PC-3 (cell line): ENCODE measurements at regions not wholly inside any gene's neighbourhood (a gene's known extent, or its start where the extent isn't known, plus 50 kb on each side); places are given as distances from the start of the nearest gene placed in this dataset.

Experiments
- ATAC-seq: fragments of 200-7000 bp; cut with Tn5 transposase; 2 replicates; pipeline ENCODE4 v1.9.1; 2020; ENCODE audit warnings: mild to moderate bottlenecking, moderate library complexity
- BruUV-seq: library from RNA; stranded (reverse); fragments of 400-500 nt; replicated peaks from 2 replicates; lab custom pipeline; 2021; lab: Mats Ljungman, UMichigan
- CTCF ChIA-PET: fragments of 300-600 bp; sonication (Branson Sonifier 250); formaldehyde crosslinking; loops from one replicate; lab custom pipeline; 2022; ENCODE audit warnings: antibody characterized with exemption; lab: Charles Lee
- POLR2A ChIA-PET: fragments of 300-600 bp; sonication (Branson Sonifier 250); formaldehyde crosslinking; loops from one replicate; lab custom pipeline; 2022; ENCODE audit warnings: antibody characterized with exemption; ENCODE audit not compliant: unreplicated experiment; lab: Charles Lee
- DNase-seq: peaks from one replicate; pipeline ENCODE4 v3.0.0-alpha.2; 2015
- H2AFZ ChIP-seq: fragments of 300-600 bp; sonication (generic); 2 replicates; pipeline ENCODE4 v1.6.0; 2016; ENCODE audit warnings: antibody characterized with exemption, low read length
- H3F3A ChIP-seq: fragments of 300-600 bp; sonication (generic); one replicate; pipeline ENCODE4 v1.6.0; 2017; ENCODE audit warnings: antibody characterized with exemption, low read length, control low read depth, mild to moderate bottlenecking; ENCODE audit not compliant: unreplicated experiment
- H3K27ac ChIP-seq: fragments of 300-600 bp; sonication (generic); 2 replicates; pipeline ENCODE4 v1.5.1; 2016; ENCODE audit warnings: mild to moderate bottlenecking, low read length
- H3K27me3 ChIP-seq: fragments of 300-600 bp; sonication (generic); 2 replicates; pipeline ENCODE4 v1.6.1; 2016; ENCODE audit warnings: low read length, mixed read lengths
- H3K36me3 ChIP-seq: fragments of 300-600 bp; sonication (generic); 2 replicates; pipeline ENCODE4 v1.6.1; 2016; ENCODE audit warnings: low read depth, mixed run types, low read length, mixed read lengths
- H3K4me1 ChIP-seq: fragments of 300-600 bp; sonication (generic); 2 replicates; pipeline ENCODE4 v1.5.1; 2016; ENCODE audit warnings: low read length; ENCODE audit not compliant: insufficient read depth
- H3K4me2 ChIP-seq: fragments of 300-600 bp; sonication (generic); 2 replicates; pipeline ENCODE4 v1.6.0; 2016; ENCODE audit warnings: low read length
- H3K4me3 ChIP-seq: fragments of 300-600 bp; sonication (generic); 2 replicates; pipeline ENCODE4 v1.5.1; 2016; ENCODE audit warnings: mild to moderate bottlenecking, low read length, mixed read lengths
- H3K79me2 ChIP-seq: fragments of 300-600 bp; sonication (generic); 2 replicates; pipeline ENCODE4 v1.6.1; 2017; ENCODE audit warnings: low read length, mixed read lengths
- H3K9ac ChIP-seq: fragments of 300-600 bp; sonication (generic); 2 replicates; pipeline ENCODE4 v1.6.0; 2016; ENCODE audit warnings: mild to moderate bottlenecking, low read length
- H3K9me2 ChIP-seq: fragments of 300-600 bp; sonication (generic); replicated peaks from 2 replicates; pipeline ENCODE4 v1.6.1; 2016; ENCODE audit warnings: mixed run types, low read length, mixed read lengths
- H3K9me3 ChIP-seq: fragments of 300-600 bp; sonication (generic); 2 replicates; pipeline ENCODE4 v1.6.1; 2016; ENCODE audit warnings: low read length, mixed read lengths
- H4K20me1 ChIP-seq: fragments of 300-600 bp; sonication (generic); 2 replicates; pipeline ENCODE4 v1.6.1; 2016; ENCODE audit warnings: low read length, mixed read lengths
- EZH2 ChIP-seq: fragments of 300-600 bp; sonication (generic); IDR thresholded peaks from one replicate; pipeline ENCODE4 v1.6.1; 2017; ENCODE audit warnings: antibody characterized with exemption, mild to moderate bottlenecking, low read length; ENCODE audit not compliant: unreplicated experiment
- EZH2phosphoT487 ChIP-seq: fragments of 300-600 bp; sonication (generic); IDR thresholded peaks from 2 replicates; pipeline ENCODE4 v1.6.1; 2018; ENCODE audit warnings: mild to moderate bottlenecking, antibody characterized with exemption, low read length, borderline replicate concordance
- intact Hi-C: fragments of 100-400 bp; cut with micrococcal nuclease; formaldehyde crosslinking; loops from 2 replicates; pipeline ENCODE4 v1.9.0; 2023
- TF ChIP-seq, protein P1 (sequence below): fragments of 300-600 bp; sonication (generic); conservative IDR thresholded peaks from 2 replicates; pipeline ENCODE4 v1.5.1; 2017; ENCODE audit warnings: antibody characterized with exemption, low read depth, mild to moderate bottlenecking, low read length

DNA sequence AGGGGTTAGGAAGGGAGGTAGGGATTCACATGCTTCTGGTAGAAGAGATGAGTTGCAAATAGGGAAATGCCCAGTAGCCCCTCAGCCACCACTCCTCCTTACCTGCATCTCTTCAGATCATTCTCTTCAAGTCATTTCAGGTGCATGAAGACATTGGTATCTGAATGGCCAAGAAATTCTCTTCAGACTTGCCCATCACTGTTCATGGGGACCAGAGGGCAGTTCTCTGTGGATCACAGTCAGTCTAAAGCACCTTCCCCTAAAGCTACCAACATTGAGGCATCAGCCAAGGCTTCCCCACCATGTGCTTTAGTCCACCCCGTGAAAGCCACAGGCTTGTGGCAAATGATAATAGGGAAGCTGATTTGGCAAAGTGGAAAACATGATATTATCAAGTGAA, 319.4 kb upstream of the ZNF32 start:
- Histone ChIP-seq H2AFZ (no peak overlapping the region), H3K4me2 (no peak overlapping the region), H4K20me1 (no peaks in the 10 kb centered on the region), H3K36me3 (no peaks in the 10 kb centered on the region), H3K27me3 (peaks cover 30% of the 10 kb centered on the region), H3K4me3 (no peak overlapping the region), H3K9me3 (peaks cover 14% of the 10 kb centered on the region; the same call in 1 of the 2 replicates), H3K9ac (no peak overlapping the region), H3K9me2 (no peaks in the 10 kb centered on the region), H3K4me1 (no peaks in the 10 kb centered on the region), H3K79me2 (no peaks in the 10 kb centered on the region), H3K27ac (no peak overlapping the region), H3F3A (no peaks in the 10 kb centered on the region)
- intact Hi-C loops, result no loop called here
- no TSS peak for BruUV-seq
- POLR2A ChIA-PET, result no interaction called here
- DNase-seq (no peak), ATAC-seq (no peak)
- CTCF ChIA-PET, result no interaction called here
- TF ChIP-seq, protein P1, sequence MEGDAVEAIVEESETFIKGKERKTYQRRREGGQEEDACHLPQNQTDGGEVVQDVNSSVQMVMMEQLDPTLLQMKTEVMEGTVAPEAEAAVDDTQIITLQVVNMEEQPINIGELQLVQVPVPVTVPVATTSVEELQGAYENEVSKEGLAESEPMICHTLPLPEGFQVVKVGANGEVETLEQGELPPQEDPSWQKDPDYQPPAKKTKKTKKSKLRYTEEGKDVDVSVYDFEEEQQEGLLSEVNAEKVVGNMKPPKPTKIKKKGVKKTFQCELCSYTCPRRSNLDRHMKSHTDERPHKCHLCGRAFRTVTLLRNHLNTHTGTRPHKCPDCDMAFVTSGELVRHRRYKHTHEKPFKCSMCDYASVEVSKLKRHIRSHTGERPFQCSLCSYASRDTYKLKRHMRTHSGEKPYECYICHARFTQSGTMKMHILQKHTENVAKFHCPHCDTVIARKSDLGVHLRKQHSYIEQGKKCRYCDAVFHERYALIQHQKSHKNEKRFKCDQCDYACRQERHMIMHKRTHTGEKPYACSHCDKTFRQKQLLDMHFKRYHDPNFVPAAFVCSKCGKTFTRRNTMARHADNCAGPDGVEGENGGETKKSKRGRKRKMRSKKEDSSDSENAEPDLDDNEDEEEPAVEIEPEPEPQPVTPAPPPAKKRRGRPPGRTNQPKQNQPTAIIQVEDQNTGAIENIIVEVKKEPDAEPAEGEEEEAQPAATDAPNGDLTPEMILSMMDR, result no peak
- no peak for TF ChIP-seq EZH2phosphoT487
- TF ChIP-seq EZH2, result no peak

DNA sequence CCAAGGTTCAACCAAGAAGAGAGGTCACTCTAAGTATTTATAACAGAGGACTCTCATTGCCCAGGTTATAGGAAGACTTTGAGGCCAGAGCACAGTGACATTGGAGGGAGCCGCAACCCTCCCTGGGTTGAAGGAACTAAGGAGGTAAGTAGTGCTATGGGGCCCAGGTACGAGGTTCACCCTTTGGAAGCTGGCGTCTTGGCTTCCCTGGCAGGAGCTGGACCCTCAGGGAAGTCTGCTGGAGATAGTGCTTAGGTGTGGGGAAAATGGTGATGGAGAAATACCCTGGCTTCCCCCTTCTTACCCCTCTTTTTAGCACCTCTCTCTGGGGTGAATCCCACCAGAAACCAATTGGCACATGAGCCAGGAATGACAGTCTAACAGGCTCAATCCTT, 317.9 kb upstream of the ZNF32 start:
- CTCF ChIA-PET, result no interaction called here
- H3K4me2 ChIP-seq, result no peak overlapping the region
- H4K20me1 ChIP-seq, result no peaks in the 10 kb centered on the region
- ATAC-seq (no peak), DNase-seq (no peak)
- TF ChIP-seq, protein P1, result no peak
- TF ChIP-seq EZH2 (no peak), EZH2phosphoT487 (no peak)
- H3K27ac ChIP-seq, result no peak overlapping the region
- H3K9me2 ChIP-seq, result no peaks in the 10 kb centered on the region
- H3K79me2 ChIP-seq, result no peaks in the 10 kb centered on the region
- no peaks in the 10 kb centered on the region for H3K4me1 ChIP-seq
- no peaks in the 10 kb centered on the region for H3K36me3 ChIP-seq
- intact Hi-C loops, result no loop called here
- H3K27me3 ChIP-seq, result peaks cover 37% of the 10 kb centered on the region
- H2AFZ ChIP-seq, result no peak overlapping the region
- H3K4me3 ChIP-seq, result no peak overlapping the region
- H3K9ac ChIP-seq, result no peak overlapping the region
- BruUV-seq, result no TSS peak
- H3K9me3 ChIP-seq, result peaks cover 14% of the 10 kb centered on the region; the same call in 1 of the 2 replicates
- POLR2A ChIA-PET, result no interaction called here
- no peaks in the 10 kb centered on the region for H3F3A ChIP-seq

DNA sequence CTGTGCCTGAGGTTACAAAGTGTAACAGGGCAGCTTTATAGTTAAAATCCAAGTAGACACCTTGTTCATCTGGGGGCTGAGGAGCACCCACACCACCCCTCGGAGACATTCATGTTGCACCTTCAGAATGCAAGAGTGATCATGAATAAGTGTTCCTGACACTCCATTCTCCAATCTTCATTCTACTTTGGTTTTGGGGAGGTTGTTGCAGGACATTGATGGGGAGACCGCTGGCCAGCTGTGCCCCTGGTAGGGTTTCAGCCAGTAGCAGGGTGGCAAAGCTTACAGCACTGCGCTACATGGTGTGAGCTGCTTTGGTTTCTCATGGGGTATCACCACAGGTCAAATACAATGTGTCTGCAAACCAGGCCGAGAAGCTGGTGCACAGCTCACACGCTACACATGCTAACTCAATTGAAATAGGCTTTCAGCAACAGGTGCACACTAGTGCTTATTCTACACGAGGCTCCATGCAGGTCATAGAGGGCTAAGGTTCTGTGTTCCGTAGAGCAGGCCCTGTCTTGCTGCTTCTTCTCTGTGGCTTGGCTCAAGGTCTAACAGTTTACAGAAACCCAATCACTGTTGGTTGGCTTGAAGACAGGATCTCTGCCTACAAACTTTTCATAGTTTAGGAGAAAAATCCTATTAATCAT, 317.4 kb upstream of the ZNF32 start:
- H3K27ac ChIP-seq, result no peak overlapping the region
- no peak overlapping the region for H3K4me3 ChIP-seq
- no peaks in the 10 kb centered on the region for H4K20me1 ChIP-seq
- ATAC-seq (no peak), DNase-seq (no peak)
- H3K9me2 ChIP-seq, result no peaks in the 10 kb centered on the region
- H3K79me2 ChIP-seq, result no peaks in the 10 kb centered on the region
- H3K9me3 ChIP-seq, result peaks cover 9% of the 10 kb centered on the region; the same call in 1 of the 2 replicates
- TF ChIP-seq, protein P1, result no peak
- TF ChIP-seq EZH2phosphoT487 (no peak), EZH2 (no peak)
- BruUV-seq, result no TSS peak
- H3K36me3 ChIP-seq, result no peaks in the 10 kb centered on the region
- ChIA-PET CTCF (no interaction called here), POLR2A (no interaction called here)
- peaks cover 39% of the 10 kb centered on the region for H3K27me3 ChIP-seq
- H3K4me1 ChIP-seq, result no peaks in the 10 kb centered on the region
- H3K9ac ChIP-seq, result no peak overlapping the region
- intact Hi-C loops, result no loop called here
- H2AFZ ChIP-seq, result no peak overlapping the region
- H3F3A ChIP-seq, result no peaks in the 10 kb centered on the region
- no peak overlapping the region for H3K4me2 ChIP-seq
